HG03457 (cell line): ENCODE measurements at regions not wholly inside any gene's neighbourhood (a gene's known extent, or its start where the extent isn't known, plus 50 kb on each side); places are given as distances from the start of the nearest gene placed in this dataset.

ENCODE experiments used
- ATAC-seq: cut with Tn5 transposase; IDR thresholded peaks from one replicate; pipeline ENCODE4 v1.9.1; 2021; ENCODE audit warnings: moderate number of reproducible peaks; ENCODE audit not compliant: unreplicated experiment

GRCh38 chr4:38189445-38189844 lies 229.2 kb downstream of the PTTG2 start:
- no peak for ATAC-seq

- ATAC-seq, result no peak
Observed at GRCh38 chr4:38190717-38191178, 230.6 kb downstream of the PTTG2 start.

GRCh38 chr4:38192516-38192915 lies 232.3 kb downstream of the PTTG2 start:
- no peak for ATAC-seq

- ATAC-seq, result no peak
Observed at GRCh38 chr4:38193236-38193863, 233.2 kb downstream of the PTTG2 start.

- ATAC-seq, result no peak
Observed at GRCh38 chr4:38194047-38194602, 233.9 kb downstream of the PTTG2 start.

- no peak for ATAC-seq
Observed at GRCh38 chr4:38195486-38195885, 235.3 kb downstream of the PTTG2 start.

- ATAC-seq, result no peak
Observed at GRCh38 chr4:38195911-38196310, 235.7 kb downstream of the PTTG2 start.

- ATAC-seq, result no peak
Observed at GRCh38 chr4:38202242-38202641, 242.0 kb downstream of the PTTG2 start.

- ATAC-seq, result no peak
Observed at GRCh38 chr4:38203609-38204008, 243.4 kb downstream of the PTTG2 start.

- no peak for ATAC-seq
Observed at GRCh38 chr4:38204339-38205035, 244.3 kb downstream of the PTTG2 start.

- ATAC-seq, result no peak
Observed at GRCh38 chr4:38205261-38205660, 245.1 kb downstream of the PTTG2 start.

GRCh38 chr4:38207110-38207457 lies 246.9 kb downstream of the PTTG2 start:
- ATAC-seq, result no peak

GRCh38 chr4:38209654-38210053 lies 249.5 kb downstream of the PTTG2 start:
- ATAC-seq, result no peak

GRCh38 chr4:38210396-38211114 lies 250.4 kb downstream of the PTTG2 start:
- ATAC-seq, result no peak

GRCh38 chr4:38211885-38212284 lies 251.7 kb downstream of the PTTG2 start:
- ATAC-seq, result no peak

- no peak for ATAC-seq
Observed at GRCh38 chr4:38213083-38213805, 253.0 kb downstream of the PTTG2 start.

- no peak for ATAC-seq
Observed at GRCh38 chr4:38222892-38223291, 262.7 kb downstream of the PTTG2 start.

- no peak for ATAC-seq
Observed at GRCh38 chr4:38223306-38223705, 263.1 kb downstream of the PTTG2 start.

- no peak for ATAC-seq
Observed at GRCh38 chr4:38223782-38224236, 263.6 kb downstream of the PTTG2 start.

GRCh38 chr4:38224850-38225249 lies 264.7 kb downstream of the PTTG2 start:
- ATAC-seq, result no peak

- no peak for ATAC-seq
Observed at GRCh38 chr4:38226170-38226569, 266.0 kb downstream of the PTTG2 start.
